ENCODE measurements at regions not wholly inside any gene's neighbourhood (a gene's known extent, or its start where the extent isn't known, plus 50 kb on each side); places are given as distances from the start of the nearest gene placed in this dataset.
"Not testable (repeated sequence)": the region's sequence is repeated elsewhere in the genome, so short reads cannot be mapped to it uniquely, and the experiment has no call there.

DNA sequence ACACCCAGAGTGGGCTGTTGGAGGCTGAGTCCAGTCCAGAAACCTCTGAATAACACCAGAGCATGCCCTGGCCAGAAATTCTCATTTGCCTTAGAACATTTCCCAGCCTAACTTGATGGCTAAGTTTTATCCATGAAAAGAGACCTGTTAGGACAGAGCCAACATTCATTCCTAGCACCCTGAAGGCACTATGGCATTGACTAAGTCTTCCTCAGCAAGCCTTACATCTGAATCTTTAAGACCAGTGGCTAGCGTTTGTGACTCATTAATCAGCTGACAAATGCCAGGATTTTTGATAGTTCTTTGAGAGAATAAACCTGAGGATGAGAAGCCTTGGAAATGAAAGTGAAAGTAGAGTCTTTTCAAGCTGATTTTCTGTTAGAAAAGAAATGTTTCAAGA is 1087.1 kb upstream of the ALCAM start:
- in situ Hi-C loops (cut with HindIII; ENCODE audit: low sequenced_read_pairs) = no loop called here

- in situ Hi-C loops (cut with HindIII; ENCODE audit: low sequenced_read_pairs) = no loop called here
Measured at GRCh38 chr3:104281713-104282112, 1085.0 kb upstream of the ALCAM start.

- in situ Hi-C loops (cut with HindIII; ENCODE audit: low sequenced_read_pairs) = no loop called here
Measured at GRCh38 chr3:104286645-104287044, 1080.1 kb upstream of the ALCAM start.

DNA sequence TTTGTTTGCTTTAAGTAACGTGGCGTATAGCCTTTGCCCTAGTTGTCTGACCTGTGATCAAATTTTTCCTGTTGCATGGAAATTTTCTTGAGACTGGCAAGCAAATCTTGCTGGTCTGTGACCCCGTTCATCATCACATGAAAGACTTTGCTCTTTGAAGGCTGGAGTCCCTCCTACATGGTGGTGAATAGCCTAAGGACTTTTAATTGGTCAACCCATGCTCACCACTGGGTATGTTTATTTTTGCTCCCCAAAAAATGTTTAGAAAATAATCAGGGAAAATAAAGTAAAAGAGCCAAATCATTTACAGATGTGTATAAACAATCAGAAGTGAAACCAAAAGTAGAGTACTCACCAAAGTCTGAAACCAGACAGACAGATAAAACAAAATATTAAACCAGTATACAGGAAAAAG is 1075.3 kb upstream of the ALCAM start:
- in situ Hi-C loops (cut with HindIII; ENCODE audit: low sequenced_read_pairs) = no loop called here

GRCh38 chr3:104291878-104292277 is 1074.8 kb upstream of the ALCAM start:
- in situ Hi-C loops (cut with HindIII; ENCODE audit: low sequenced_read_pairs) = no loop called here

- in situ Hi-C loops (cut with HindIII; ENCODE audit: low sequenced_read_pairs) = no loop called here
Measured at GRCh38 chr3:104297617-104298016, 1069.1 kb upstream of the ALCAM start.

GRCh38 chr3:104298662-104299061 is 1068.0 kb upstream of the ALCAM start:
- in situ Hi-C loops (cut with HindIII; ENCODE audit: low sequenced_read_pairs) = no loop called here

- in situ Hi-C loops (cut with HindIII; ENCODE audit: low sequenced_read_pairs) = no loop called here
Measured at GRCh38 chr3:104316118-104316517, 1050.6 kb upstream of the ALCAM start.

DNA sequence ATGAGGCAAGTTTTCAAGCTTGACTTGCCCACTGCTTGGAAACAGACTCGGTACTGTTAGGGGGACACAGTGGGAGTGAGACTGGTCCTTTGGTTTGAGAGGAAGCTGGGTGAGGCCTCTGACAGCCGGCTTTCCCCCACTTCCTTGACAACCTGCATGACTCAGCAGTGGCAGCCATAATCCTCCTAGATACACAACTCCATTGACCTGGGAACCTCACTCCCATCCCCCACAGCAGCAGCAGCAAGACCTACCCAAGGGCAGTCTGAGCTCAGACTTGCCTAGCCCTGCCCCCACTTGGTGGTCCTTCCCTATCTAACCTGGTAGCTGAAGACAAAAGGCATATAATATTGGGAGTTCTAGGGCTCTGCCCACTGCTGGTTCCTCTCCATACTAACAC is 1043.5 kb upstream of the ALCAM start:
- in situ Hi-C loops (cut with HindIII; ENCODE audit: low sequenced_read_pairs) = no loop called here

DNA sequence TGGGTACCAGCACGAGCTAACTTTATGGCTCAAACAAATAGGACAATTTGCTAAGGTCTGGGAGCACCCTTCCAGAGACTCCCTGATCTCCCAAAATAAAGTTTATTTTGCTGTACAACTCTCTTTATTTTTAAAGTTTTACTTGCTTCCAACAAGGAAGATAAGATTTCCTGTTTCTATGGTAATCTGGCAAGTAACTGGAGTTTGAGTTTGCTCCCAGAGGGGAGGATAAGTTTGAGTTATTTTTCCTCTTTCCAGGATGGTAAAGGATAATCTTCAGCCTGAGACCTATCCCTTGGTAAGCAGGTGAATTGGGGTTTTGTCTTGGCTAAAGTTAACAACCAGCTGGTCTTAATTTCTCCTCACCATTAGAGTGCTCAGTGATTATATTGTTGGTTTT is 1019.4 kb upstream of the ALCAM start:
- in situ Hi-C loops (cut with HindIII; ENCODE audit: low sequenced_read_pairs) = no loop called here

DNA sequence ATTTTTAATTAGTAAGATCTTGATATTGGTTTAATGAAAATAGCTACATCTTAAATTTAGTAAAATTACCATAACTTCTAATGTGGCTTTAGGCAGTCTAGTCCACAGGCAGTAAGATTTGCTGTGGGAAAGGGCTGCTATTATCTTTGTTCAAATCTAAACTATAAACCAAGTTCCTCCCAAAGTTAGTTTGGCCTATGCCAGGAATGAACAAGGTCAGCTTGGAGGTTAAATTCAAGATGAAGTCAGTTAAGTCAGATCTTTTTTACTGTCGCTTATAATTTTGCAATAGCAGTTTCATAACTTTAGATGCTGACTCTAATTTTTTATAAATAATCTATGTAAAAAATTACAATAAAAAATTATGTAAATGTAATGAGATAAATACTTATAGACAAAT is 1016.9 kb upstream of the ALCAM start:
- in situ Hi-C loops (cut with HindIII; ENCODE audit: low sequenced_read_pairs) = no loop called here

- in situ Hi-C loops (cut with HindIII; ENCODE audit: low sequenced_read_pairs) = no loop called here
Measured at GRCh38 chr3:104353951-104354350, 1012.8 kb upstream of the ALCAM start.

DNA sequence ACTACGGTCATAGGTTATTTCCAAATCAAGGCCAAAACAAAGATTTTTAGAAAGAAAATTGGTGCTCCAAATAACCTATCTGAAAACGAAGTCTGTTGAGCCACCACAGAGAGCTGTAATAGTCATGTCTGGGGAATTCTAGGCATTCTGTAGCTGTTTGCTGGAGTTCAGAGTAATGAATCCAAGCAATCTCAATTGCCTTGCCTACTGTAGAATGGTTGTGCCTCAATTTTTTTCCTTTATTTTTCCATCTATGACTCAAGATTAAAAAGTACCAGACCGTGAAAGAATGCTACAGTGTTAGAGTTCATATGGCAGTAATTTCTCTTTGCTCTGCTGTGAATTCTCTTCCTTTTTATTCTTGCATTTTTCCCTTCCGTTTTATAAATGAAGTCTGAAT is 1007.2 kb upstream of the ALCAM start:
- in situ Hi-C loops (cut with HindIII; ENCODE audit: low sequenced_read_pairs) = no loop called here

GRCh38 chr3:104360038-104360437 is 1006.7 kb upstream of the ALCAM start:
- in situ Hi-C loops (cut with HindIII; ENCODE audit: low sequenced_read_pairs) = no loop called here

GRCh38 chr3:104361748-104362147 is 1005.0 kb upstream of the ALCAM start:
- in situ Hi-C loops (cut with HindIII; ENCODE audit: low sequenced_read_pairs) = not testable (repeated sequence)

DNA sequence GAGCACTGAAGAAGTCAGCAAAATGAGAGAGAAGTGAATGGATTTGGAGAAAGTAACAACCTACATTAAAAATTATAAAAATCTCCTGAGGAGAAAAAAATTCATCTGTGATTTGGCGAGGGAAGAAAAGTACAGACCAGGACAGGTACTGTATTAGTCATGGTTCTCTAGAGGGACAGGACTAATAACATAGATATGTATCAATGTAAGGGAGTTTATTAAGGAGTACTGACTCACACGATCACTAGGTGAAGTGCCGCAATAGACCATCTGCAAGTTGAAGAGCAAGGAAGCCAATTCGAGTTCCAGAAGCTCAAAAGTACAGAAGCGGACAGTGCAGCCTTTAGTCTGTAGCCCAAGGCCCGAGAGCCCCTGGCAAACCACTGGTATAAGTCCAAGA is 1004.4 kb upstream of the ALCAM start:
- in situ Hi-C loops (cut with HindIII; ENCODE audit: low sequenced_read_pairs) = no loop called here

DNA sequence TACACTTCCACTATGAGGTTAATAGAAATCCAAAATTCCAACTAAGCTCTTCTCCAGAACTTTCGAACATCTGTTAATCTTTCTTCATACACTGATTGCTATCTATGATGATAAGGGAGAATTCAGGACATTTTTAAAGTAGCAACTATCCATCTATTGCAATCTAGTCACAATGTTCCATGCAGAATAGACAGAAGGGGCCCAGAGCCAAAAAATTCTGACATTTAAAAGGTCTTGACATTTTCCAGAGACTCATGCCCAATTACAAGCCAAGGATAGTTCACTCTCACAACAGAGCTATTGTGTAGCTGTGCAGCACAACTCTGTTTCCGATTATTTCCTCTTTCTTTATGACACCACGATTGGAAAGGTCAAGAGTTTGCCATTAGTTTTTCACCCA is 999.7 kb upstream of the ALCAM start:
- in situ Hi-C loops (cut with HindIII; ENCODE audit: low sequenced_read_pairs) = no loop called here

DNA sequence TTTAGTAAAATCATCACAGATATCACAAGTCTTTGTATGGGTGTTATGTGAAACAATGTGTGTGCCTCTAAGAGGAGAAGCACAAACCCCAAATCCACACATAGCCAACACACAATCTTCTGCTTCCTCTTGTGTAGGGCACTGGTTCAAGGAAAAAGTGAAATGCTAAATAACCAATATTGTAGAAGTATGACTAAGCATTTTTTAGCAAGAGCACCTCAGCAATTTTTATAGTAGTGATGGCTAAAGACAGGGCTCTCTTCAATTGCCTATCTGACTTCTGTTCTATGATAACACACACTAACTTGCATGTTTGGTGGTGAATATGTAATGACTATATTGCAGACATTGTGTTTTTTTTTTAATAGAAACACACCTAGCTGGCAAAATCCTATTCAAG is 997.9 kb upstream of the ALCAM start:
- in situ Hi-C loops (cut with HindIII; ENCODE audit: low sequenced_read_pairs) = no loop called here

- in situ Hi-C loops (cut with HindIII; ENCODE audit: low sequenced_read_pairs) = no loop called here
Measured at GRCh38 chr3:104385421-104385820, 981.3 kb upstream of the ALCAM start.

DNA sequence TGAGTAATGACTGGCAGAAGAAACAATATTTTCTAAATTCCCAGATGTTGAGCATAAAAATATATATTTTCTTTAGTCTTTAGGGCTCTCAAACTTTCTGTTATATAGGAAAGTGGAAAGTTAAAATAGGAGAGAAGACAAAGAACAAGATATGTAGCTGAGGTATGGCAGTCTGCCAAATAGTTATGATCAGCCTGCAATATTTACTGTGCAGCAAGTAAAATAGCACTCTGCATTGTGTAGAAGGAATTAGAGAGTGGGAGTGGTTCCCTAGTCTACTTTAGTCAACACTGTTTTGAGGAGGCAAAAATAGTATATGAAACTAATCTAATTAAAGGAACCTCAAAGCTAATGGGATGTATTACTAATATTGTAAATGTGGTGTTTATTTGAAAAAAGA is 978.1 kb upstream of the ALCAM start:
- in situ Hi-C loops (cut with HindIII; ENCODE audit: low sequenced_read_pairs) = no loop called here

- in situ Hi-C loops (cut with HindIII; ENCODE audit: low sequenced_read_pairs) = no loop called here
Measured at GRCh38 chr3:104392327-104392726, 974.4 kb upstream of the ALCAM start.

DNA sequence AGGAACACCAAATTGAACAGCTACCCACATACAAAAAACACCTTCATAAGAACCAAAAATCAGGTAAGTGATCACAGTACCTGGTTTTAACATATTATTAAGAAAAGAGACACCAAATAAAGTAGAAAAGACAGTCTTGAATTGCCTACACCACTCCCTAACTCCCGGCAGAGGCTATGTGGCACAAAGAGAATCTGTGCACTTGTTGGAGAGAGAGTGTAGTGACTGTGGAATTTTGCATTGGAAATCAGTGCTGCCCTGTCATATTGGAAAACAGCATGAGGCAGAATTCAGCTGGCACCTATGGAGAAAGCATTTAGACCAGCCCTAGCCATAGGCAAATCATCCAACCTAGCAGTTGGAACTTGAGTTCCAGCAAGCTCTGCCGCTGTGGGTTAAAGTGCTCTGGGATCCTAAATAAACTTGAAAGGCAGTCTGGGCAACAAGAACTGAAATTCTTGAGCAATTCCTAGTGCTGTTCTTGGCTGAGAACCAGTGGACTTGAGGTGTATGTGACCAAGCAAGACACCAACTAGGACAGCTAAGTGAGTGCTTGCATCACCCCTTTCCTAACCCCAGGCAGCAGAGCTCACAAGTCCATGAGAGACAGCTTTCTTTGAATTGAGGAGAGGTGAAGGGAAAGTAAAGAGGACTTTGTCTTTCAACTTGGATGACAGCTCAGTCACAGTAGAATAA is 969.6 kb upstream of the ALCAM start:
- in situ Hi-C loops (cut with HindIII; ENCODE audit: low sequenced_read_pairs) = no loop called here

DNA sequence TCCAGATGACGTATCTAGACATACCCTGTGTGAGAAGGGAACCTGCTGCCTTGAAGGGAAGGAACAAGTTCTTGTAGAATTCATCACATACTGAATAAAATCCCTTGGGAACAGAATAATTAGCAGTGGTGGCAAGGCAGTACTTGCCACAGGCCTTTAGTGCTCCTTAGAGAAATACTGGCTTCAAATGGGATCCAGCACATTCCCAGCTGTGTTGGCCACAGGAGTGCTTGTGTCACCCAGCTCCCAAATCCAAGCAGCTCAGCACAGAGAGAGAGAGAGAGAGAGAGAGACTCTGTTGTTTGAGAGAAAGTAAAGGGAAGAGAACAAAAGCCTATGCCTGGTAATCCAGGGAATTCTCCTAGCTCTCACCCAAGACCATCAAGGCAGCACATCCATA is 969.0 kb upstream of the ALCAM start:
- in situ Hi-C loops (cut with HindIII; ENCODE audit: low sequenced_read_pairs) = no loop called here

All from endothelial cell of hepatic sinusoid (primary cell).